ENCODE measurements at regions not wholly inside any gene's neighbourhood (a gene's known extent, or its start where the extent isn't known, plus 50 kb on each side); places are given as distances from the start of the nearest gene placed in this dataset.

- Mint-ChIP-seq H3K36me3 (ENCODE audit: low read depth, unreplicated experiment) (no peaks in the 10 kb centered on the region), H3K27ac (ENCODE audit: unreplicated experiment) (no peak overlapping the region), H3K9me3 (ENCODE audit: unreplicated experiment) (no peaks in the 10 kb centered on the region), H3K27me3 (ENCODE audit: low read depth, unreplicated experiment) (no peaks in the 10 kb centered on the region), H3K4me3 (ENCODE audit: unreplicated experiment) (no peak overlapping the region), H3K4me1 (ENCODE audit: low read depth, unreplicated experiment) (no peaks in the 10 kb centered on the region)
- no peaks in the 10 kb centered on the region for H3K36me3 ChIP-seq (ENCODE audit: insufficient read depth, low read length)
- TF ChIP-seq, protein P1, sequence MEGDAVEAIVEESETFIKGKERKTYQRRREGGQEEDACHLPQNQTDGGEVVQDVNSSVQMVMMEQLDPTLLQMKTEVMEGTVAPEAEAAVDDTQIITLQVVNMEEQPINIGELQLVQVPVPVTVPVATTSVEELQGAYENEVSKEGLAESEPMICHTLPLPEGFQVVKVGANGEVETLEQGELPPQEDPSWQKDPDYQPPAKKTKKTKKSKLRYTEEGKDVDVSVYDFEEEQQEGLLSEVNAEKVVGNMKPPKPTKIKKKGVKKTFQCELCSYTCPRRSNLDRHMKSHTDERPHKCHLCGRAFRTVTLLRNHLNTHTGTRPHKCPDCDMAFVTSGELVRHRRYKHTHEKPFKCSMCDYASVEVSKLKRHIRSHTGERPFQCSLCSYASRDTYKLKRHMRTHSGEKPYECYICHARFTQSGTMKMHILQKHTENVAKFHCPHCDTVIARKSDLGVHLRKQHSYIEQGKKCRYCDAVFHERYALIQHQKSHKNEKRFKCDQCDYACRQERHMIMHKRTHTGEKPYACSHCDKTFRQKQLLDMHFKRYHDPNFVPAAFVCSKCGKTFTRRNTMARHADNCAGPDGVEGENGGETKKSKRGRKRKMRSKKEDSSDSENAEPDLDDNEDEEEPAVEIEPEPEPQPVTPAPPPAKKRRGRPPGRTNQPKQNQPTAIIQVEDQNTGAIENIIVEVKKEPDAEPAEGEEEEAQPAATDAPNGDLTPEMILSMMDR (IDR thresholded peaks at IDR 0.05; ENCODE audit: insufficient read depth, low read depth, low read length) = no peak
- TF ChIP-seq EZH2 (IDR thresholded peaks at IDR 0.05; ENCODE audit: insufficient read depth, low read length) = no peak
- H4K20me1 ChIP-seq (ENCODE audit: insufficient read depth, low read length) = no peaks in the 10 kb centered on the region
- H3K4me2 ChIP-seq (ENCODE audit: low read length) = no peak overlapping the region
- H3K9ac ChIP-seq (ENCODE audit: low read length) = no peak overlapping the region
- DNase-seq (ENCODE audit: low read depth) (no peak), FAIRE-seq (no peak)
- H3K79me2 ChIP-seq (ENCODE audit: insufficient read depth, low read length) = no peaks in the 10 kb centered on the region
- no peaks in the 10 kb centered on the region for H3K9me3 ChIP-seq (ENCODE audit: insufficient read depth, low read depth, low read length)
- H3K27me3 ChIP-seq (ENCODE audit: insufficient read depth, low read length) = no peaks in the 10 kb centered on the region
- H3K27ac ChIP-seq (ENCODE audit: low read depth, low read length) = no peak overlapping the region
- no peaks in the 10 kb centered on the region for H3K4me1 ChIP-seq (ENCODE audit: insufficient read depth, low read length)
- no peak overlapping the region for H3K4me3 ChIP-seq (ENCODE audit: insufficient read depth, low read depth, low read length)
- H2AFZ ChIP-seq (ENCODE audit: low read depth, low read length) = no peak overlapping the region
Measured at GRCh38 chr5:104800440-104801048, 1238.0 kb upstream of the NUDT12 start.

- H3K4me1 ChIP-seq (ENCODE audit: insufficient read depth, low read length) = no peaks in the 10 kb centered on the region
- peaks cover 9% of the 10 kb centered on the region for H3K4me1 Mint-ChIP-seq (ENCODE audit: low read depth, unreplicated experiment)
- no peak overlapping the region for H3K4me3 ChIP-seq (ENCODE audit: insufficient read depth, low read depth, low read length)
- no peak overlapping the region for H2AFZ ChIP-seq (ENCODE audit: low read depth, low read length)
- no peaks in the 10 kb centered on the region for H3K27me3 ChIP-seq (ENCODE audit: insufficient read depth, low read length)
- no peaks in the 10 kb centered on the region for H3K36me3 ChIP-seq (ENCODE audit: insufficient read depth, low read length)
- H3K36me3 Mint-ChIP-seq (ENCODE audit: low read depth, unreplicated experiment) = no peaks in the 10 kb centered on the region
- H3K9me3 Mint-ChIP-seq (ENCODE audit: unreplicated experiment) = peaks cover 4% of the 10 kb centered on the region
- no peaks in the 10 kb centered on the region for H3K79me2 ChIP-seq (ENCODE audit: insufficient read depth, low read length)
- no peaks in the 10 kb centered on the region for H4K20me1 ChIP-seq (ENCODE audit: insufficient read depth, low read length)
- FAIRE-seq = no peak
- H3K4me3 Mint-ChIP-seq (ENCODE audit: unreplicated experiment) = no peak overlapping the region
- no peak overlapping the region for H3K4me2 ChIP-seq (ENCODE audit: low read length)
- DNase-seq (ENCODE audit: low read depth) = no peak
- H3K9me3 ChIP-seq (ENCODE audit: insufficient read depth, low read depth, low read length) = no peaks in the 10 kb centered on the region
- peak overlapping the region; percentile 82 for H3K27ac Mint-ChIP-seq (ENCODE audit: unreplicated experiment)
- no peaks in the 10 kb centered on the region for H3K27me3 Mint-ChIP-seq (ENCODE audit: low read depth, unreplicated experiment)
- no peak overlapping the region for H3K27ac ChIP-seq (ENCODE audit: low read depth, low read length)
- no peak overlapping the region for H3K9ac ChIP-seq (ENCODE audit: low read length)
- TF ChIP-seq, protein P1 (IDR thresholded peaks at IDR 0.05; ENCODE audit: insufficient read depth, low read depth, low read length) = no peak
- no peak for TF ChIP-seq EZH2 (IDR thresholded peaks at IDR 0.05; ENCODE audit: insufficient read depth, low read length)
Measured at GRCh38 chr5:104793755-104794080, 1231.1 kb upstream of the NUDT12 start.

DNA sequence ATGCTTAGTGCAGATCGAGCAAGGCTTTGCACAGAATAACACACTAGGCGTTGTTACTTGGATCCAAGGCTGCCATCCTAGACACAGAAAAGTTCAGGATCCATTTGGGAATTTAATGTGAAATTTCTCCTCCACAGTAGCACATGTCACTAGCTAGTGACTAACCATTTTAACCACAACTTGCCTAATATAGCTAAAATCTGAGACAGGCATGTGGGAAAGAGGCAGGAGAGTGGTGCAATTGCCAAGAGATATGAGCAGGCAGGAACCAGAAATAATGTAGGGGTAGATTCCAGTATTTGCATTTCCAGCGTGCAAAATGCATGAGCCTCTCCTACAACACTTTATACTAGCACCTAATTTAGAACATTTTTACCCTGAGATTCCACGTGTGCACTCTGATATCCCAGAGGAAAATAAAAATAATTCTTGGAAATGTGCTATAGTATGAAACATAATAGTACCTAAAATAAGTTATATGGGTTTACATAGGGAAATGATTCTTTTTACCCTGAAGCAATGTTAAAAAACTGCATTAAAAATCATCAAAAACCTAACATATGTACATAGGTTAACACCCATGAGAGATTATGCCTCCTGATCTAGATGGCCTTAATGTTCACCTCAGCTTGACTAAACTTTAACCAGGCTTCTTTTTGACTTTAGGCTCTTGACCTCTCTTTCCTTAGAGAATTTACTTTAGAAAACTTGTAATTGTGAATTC is 1230.6 kb upstream of the NUDT12 start:
- no peak overlapping the region for H3K27ac ChIP-seq (ENCODE audit: low read depth, low read length)
- H3K36me3 ChIP-seq (ENCODE audit: insufficient read depth, low read length) = no peaks in the 10 kb centered on the region
- Mint-ChIP-seq H3K27me3 (ENCODE audit: low read depth, unreplicated experiment) (no peaks in the 10 kb centered on the region), H3K27ac (ENCODE audit: unreplicated experiment) (peak overlapping the region; percentile 82), H3K9me3 (ENCODE audit: unreplicated experiment) (peaks cover 4% of the 10 kb centered on the region), H3K4me1 (ENCODE audit: low read depth, unreplicated experiment) (peaks cover 9% of the 10 kb centered on the region), H3K36me3 (ENCODE audit: low read depth, unreplicated experiment) (no peaks in the 10 kb centered on the region), H3K4me3 (ENCODE audit: unreplicated experiment) (no peak overlapping the region)
- TF ChIP-seq EZH2 (IDR thresholded peaks at IDR 0.05; ENCODE audit: insufficient read depth, low read length) = no peak
- TF ChIP-seq, protein P1 (IDR thresholded peaks at IDR 0.05; ENCODE audit: insufficient read depth, low read depth, low read length) = no peak
- DNase-seq (ENCODE audit: low read depth) (peak; percentile 56), FAIRE-seq (no peak)
- H3K4me3 ChIP-seq (ENCODE audit: insufficient read depth, low read depth, low read length) = no peak overlapping the region
- no peak overlapping the region for H2AFZ ChIP-seq (ENCODE audit: low read depth, low read length)
- no peaks in the 10 kb centered on the region for H3K79me2 ChIP-seq (ENCODE audit: insufficient read depth, low read length)
- H3K9me3 ChIP-seq (ENCODE audit: insufficient read depth, low read depth, low read length) = no peaks in the 10 kb centered on the region
- no peaks in the 10 kb centered on the region for H3K4me1 ChIP-seq (ENCODE audit: insufficient read depth, low read length)
- H4K20me1 ChIP-seq (ENCODE audit: insufficient read depth, low read length) = no peaks in the 10 kb centered on the region
- no peaks in the 10 kb centered on the region for H3K27me3 ChIP-seq (ENCODE audit: insufficient read depth, low read length)
- no peak overlapping the region for H3K4me2 ChIP-seq (ENCODE audit: low read length)
- H3K9ac ChIP-seq (ENCODE audit: low read length) = no peak overlapping the region

Data from astrocyte (in vitro differentiated cells and primary cell).